GM19452 (cell line): ENCODE measurements at regions not wholly inside any gene's neighbourhood (a gene's known extent, or its start where the extent isn't known, plus 50 kb on each side); places are given as distances from the start of the nearest gene placed in this dataset.

ENCODE experiments used
- ATAC-seq: cut with Tn5 transposase; IDR thresholded peaks from one replicate; pipeline ENCODE4 v1.9.1; 2021; ENCODE audit not compliant: unreplicated experiment

- ATAC-seq: no peak
Measured at GRCh38 chr2:103667335-103667884, 905.6 kb downstream of the TMEM182 start.

- ATAC-seq: no peak
Measured at GRCh38 chr2:103669531-103669930, 907.7 kb downstream of the TMEM182 start.
